ENCODE measurements at regions not wholly inside any gene's neighbourhood (a gene's known extent, or its start where the extent isn't known, plus 50 kb on each side); places are given as distances from the start of the nearest gene placed in this dataset.

DNA sequence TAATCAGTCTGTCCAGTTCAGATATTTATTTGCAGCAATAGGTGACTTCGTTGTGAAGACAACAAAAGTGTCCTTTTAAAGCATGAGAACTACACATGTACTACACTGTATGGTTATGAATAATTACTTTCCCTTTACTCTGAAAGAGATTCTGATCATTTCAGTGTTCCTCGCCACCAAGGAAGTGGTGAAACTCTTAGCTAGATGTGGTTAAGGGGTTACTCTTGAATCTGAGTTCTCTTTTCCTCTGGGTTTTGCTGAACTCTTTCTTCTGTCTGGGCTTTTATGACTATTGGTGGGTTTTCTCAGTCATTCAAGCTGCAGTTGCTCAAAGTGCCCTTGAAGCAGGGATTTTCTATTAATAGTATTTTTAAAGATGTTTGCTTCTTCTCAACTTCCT, 127.9 kb upstream of the SEM1 start:
- H3K4me3 ChIP-seq (ENCODE audit: low read depth, low read length): no peak overlapping the region
- H3K4me1 Mint-ChIP-seq (ENCODE audit: low read depth, unreplicated experiment): no peaks in the 10 kb centered on the region
- H3K9me3 ChIP-seq: no peaks in the 10 kb centered on the region
- H3K9me3 Mint-ChIP-seq (ENCODE audit: unreplicated experiment): no peaks in the 10 kb centered on the region
- no peaks in the 10 kb centered on the region for H3K36me3 ChIP-seq (ENCODE audit: control insufficient read depth, insufficient read depth, low read length)
- POLR2A ChIA-PET: no interaction called here
- no peaks in the 10 kb centered on the region for H3K4me1 ChIP-seq
- no peaks in the 10 kb centered on the region for H3K27me3 ChIP-seq (replicated peaks; ENCODE audit: control insufficient read depth, insufficient read depth, low read length)
- TF ChIP-seq, protein P1, sequence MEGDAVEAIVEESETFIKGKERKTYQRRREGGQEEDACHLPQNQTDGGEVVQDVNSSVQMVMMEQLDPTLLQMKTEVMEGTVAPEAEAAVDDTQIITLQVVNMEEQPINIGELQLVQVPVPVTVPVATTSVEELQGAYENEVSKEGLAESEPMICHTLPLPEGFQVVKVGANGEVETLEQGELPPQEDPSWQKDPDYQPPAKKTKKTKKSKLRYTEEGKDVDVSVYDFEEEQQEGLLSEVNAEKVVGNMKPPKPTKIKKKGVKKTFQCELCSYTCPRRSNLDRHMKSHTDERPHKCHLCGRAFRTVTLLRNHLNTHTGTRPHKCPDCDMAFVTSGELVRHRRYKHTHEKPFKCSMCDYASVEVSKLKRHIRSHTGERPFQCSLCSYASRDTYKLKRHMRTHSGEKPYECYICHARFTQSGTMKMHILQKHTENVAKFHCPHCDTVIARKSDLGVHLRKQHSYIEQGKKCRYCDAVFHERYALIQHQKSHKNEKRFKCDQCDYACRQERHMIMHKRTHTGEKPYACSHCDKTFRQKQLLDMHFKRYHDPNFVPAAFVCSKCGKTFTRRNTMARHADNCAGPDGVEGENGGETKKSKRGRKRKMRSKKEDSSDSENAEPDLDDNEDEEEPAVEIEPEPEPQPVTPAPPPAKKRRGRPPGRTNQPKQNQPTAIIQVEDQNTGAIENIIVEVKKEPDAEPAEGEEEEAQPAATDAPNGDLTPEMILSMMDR (IDR thresholded peaks at IDR 0.05; ENCODE audit: insufficient read depth in 1 of 2, low read depth in 1 of 2, low read length in 1 of 2, severe bottlenecking in 1 of 2, unreplicated experiment in 1 of 2): no peak
- no peak for DNase-seq
- intact Hi-C loops (cut with micrococcal nuclease; ENCODE audit: unreplicated experiment): no loop called here
- no peak overlapping the region for H3K27ac Mint-ChIP-seq (ENCODE audit: unreplicated experiment)
- CTCF ChIA-PET: interaction anchor here (0.5 kb wide), 1 partner anchor 1292 kb away, joined by 3 read pairs; no protein-coding TSS in a partner anchor
- H3K4me3 Mint-ChIP-seq (ENCODE audit: unreplicated experiment): no peak overlapping the region
- BruUV-seq (replicated peaks): no TSS peak
- H3K36me3 Mint-ChIP-seq (ENCODE audit: insufficient read depth, unreplicated experiment): no peaks in the 10 kb centered on the region
- peaks cover 7% of the 10 kb centered on the region for H3K27me3 Mint-ChIP-seq (ENCODE audit: insufficient read depth, unreplicated experiment)

DNA sequence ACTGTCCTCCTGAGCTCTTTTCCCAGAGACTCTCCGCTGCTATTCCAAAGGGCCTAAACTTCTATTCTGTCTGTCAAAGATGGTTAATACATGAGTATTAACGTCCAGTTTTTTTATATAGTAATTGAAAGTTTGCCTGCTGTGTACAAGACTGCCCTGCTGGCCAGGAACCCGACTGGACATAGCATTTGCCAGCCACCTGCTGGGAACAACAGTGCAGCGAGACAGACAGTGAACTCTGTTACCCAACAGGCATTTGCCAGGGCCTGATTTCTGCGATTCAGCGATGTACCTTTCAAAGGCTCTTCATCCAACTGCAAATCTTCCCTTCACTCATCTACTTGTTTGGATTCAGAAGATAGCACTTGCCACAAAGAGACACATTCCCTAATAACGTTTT, 128.8 kb upstream of the SEM1 start:
- BruUV-seq (replicated peaks): no TSS peak
- Mint-ChIP-seq H3K4me1 (ENCODE audit: low read depth, unreplicated experiment) (no peaks in the 10 kb centered on the region), H3K4me3 (ENCODE audit: unreplicated experiment) (no peak overlapping the region), H3K36me3 (ENCODE audit: insufficient read depth, unreplicated experiment) (no peaks in the 10 kb centered on the region), H3K27me3 (ENCODE audit: insufficient read depth, unreplicated experiment) (peaks cover 7% of the 10 kb centered on the region), H3K27ac (ENCODE audit: unreplicated experiment) (no peak overlapping the region), H3K9me3 (ENCODE audit: unreplicated experiment) (no peaks in the 10 kb centered on the region)
- Histone ChIP-seq H3K4me1 (no peaks in the 10 kb centered on the region), H3K4me3 (ENCODE audit: low read depth, low read length) (no peak overlapping the region), H3K9me3 (no peaks in the 10 kb centered on the region), H3K27me3 (replicated peaks; ENCODE audit: control insufficient read depth, insufficient read depth, low read length) (no peaks in the 10 kb centered on the region), H3K36me3 (ENCODE audit: control insufficient read depth, insufficient read depth, low read length) (no peaks in the 10 kb centered on the region)
- POLR2A ChIA-PET: no interaction called here
- intact Hi-C loops (cut with micrococcal nuclease; ENCODE audit: unreplicated experiment): no loop called here
- CTCF ChIA-PET: no interaction called here
- TF ChIP-seq, protein P1 (IDR thresholded peaks at IDR 0.05; ENCODE audit: insufficient read depth in 1 of 2, low read depth in 1 of 2, low read length in 1 of 2, severe bottlenecking in 1 of 2, unreplicated experiment in 1 of 2): no peak
- DNase-seq: no peak

DNA sequence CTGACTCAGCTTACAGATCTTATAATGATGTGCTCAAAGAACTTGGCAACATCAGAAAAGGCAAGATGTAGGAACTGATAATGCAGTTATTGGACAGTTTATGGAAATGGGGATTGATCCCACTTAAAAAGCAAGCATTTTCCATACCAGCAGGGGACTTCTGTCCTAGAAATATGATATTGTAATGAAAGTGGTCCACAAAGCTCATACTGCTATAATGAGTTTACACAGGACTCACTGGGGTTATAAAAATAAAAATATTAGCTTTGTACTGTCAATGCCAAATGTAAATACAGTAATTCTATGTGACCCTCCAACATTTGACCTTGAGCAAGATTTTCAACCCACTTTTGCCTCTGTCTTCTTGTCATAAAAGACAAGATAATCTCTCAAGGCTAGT, 145.5 kb upstream of the SEM1 start:
- Histone ChIP-seq H3K27me3 (replicated peaks; ENCODE audit: control insufficient read depth, insufficient read depth, low read length) (no peaks in the 10 kb centered on the region; the same call in 1 of the 2 replicates), H3K36me3 (ENCODE audit: control insufficient read depth, insufficient read depth, low read length) (no peaks in the 10 kb centered on the region), H3K9me3 (no peaks in the 10 kb centered on the region), H3K4me1 (no peaks in the 10 kb centered on the region), H3K4me3 (ENCODE audit: low read depth, low read length) (no peak overlapping the region)
- TF ChIP-seq, protein P1 (IDR thresholded peaks at IDR 0.05; ENCODE audit: insufficient read depth in 1 of 2, low read depth in 1 of 2, low read length in 1 of 2, severe bottlenecking in 1 of 2, unreplicated experiment in 1 of 2): no peak
- no peak for DNase-seq
- H3K9me3 Mint-ChIP-seq (ENCODE audit: unreplicated experiment): no peaks in the 10 kb centered on the region
- no peaks in the 10 kb centered on the region for H3K36me3 Mint-ChIP-seq (ENCODE audit: insufficient read depth, unreplicated experiment)
- ChIA-PET POLR2A (no interaction called here), CTCF (no interaction called here)
- intact Hi-C loops (cut with micrococcal nuclease; ENCODE audit: unreplicated experiment): no loop called here
- BruUV-seq (replicated peaks): no TSS peak
- peaks cover 9% of the 10 kb centered on the region for H3K27me3 Mint-ChIP-seq (ENCODE audit: insufficient read depth, unreplicated experiment)
- H3K4me1 Mint-ChIP-seq (ENCODE audit: low read depth, unreplicated experiment): no peaks in the 10 kb centered on the region
- no peak overlapping the region for H3K4me3 Mint-ChIP-seq (ENCODE audit: unreplicated experiment)
- no peak overlapping the region for H3K27ac Mint-ChIP-seq (ENCODE audit: unreplicated experiment)
